Heart right ventricle (tissue), 16 donors: ENCODE measurements at regions not wholly inside any gene's neighbourhood (a gene's known extent, or its start where the extent isn't known, plus 50 kb on each side); places are given as distances from the start of the nearest gene placed in this dataset.

ENCODE experiments used
- ATAC-seq, 8 donors: fragments of 200-7000 bp; cut with Tn5 transposase; one replicate each; pipeline ENCODE4 v1.9.1; 2020; ENCODE audit warnings: mild to moderate bottlenecking in 8 of 8, moderate library complexity in 8 of 8, moderate number of reproducible peaks in 1 of 8
- DNase-seq, 2 donors: peaks; one replicate each; pipeline ENCODE4 v3.0.0-alpha.2; 2020
- H3K27ac ChIP-seq, 10 donors: fragments of 200-600 bp; sonication (generic) in 2 of 10; one replicate each; pipeline versions ENCODE4 v1.5.0 to v1.8.0; 2020 to 2022; ENCODE audit warnings: mild to moderate bottlenecking in 3 of 10
- H3K27me3 ChIP-seq, 7 donors: fragments of 200-600 bp; one replicate each; pipeline ENCODE4 v1.8.0; 2021 to 2022; ENCODE audit warnings: mild to moderate bottlenecking in 2 of 7
- H3K36me3 ChIP-seq, 9 donors: fragments of 200-600 bp; sonication (generic) in 1 of 9; one replicate each; pipeline versions ENCODE4 v1.5.0 to v1.8.0; 2020 to 2022; ENCODE audit warnings: mild to moderate bottlenecking in 2 of 9
- H3K4me1 ChIP-seq, 9 donors: fragments of 200-600 bp; sonication (generic) in 1 of 9; one replicate each; pipeline versions ENCODE4 v1.5.0 to v1.8.0; 2020 to 2022; ENCODE audit warnings: mild to moderate bottlenecking in 4 of 9
- H3K4me3 ChIP-seq, 10 donors: fragments of 200-600 bp; sonication (generic) in 2 of 10; one replicate each; pipeline versions ENCODE4 v1.5.0 to v1.8.0; 2020 to 2022; ENCODE audit warnings: mild to moderate bottlenecking in 7 of 10, moderate library complexity in 2 of 10
- H3K9me3 ChIP-seq, 11 donors: fragments of 200-600 bp in 10 of 11; sonication (generic) in 2 of 11; one replicate each; pipeline versions ENCODE4 v1.5.0 to v1.8.0; 2013 to 2022; ENCODE audit warnings: mild to moderate bottlenecking in 2 of 11, control low read depth in 1 of 11, moderate library complexity in 1 of 11
- CTCF ChIP-seq, 9 donors: fragments of 200-600 bp; sonication (generic) in 2 of 9; IDR thresholded peaks; one replicate each; pipeline versions ENCODE4 v1.5.0 to v1.8.0; 2021 to 2022; ENCODE audit warnings: antibody characterized with exemption in 9 of 9, mild to moderate bottlenecking in 5 of 9, moderate library complexity in 1 of 9
- WGBS, 2 donors: extraction: QIAGEN DNeasy Blood & Tissue Kit; methylation state at CpG; one replicate each; pipeline ENCODE4 v1.1.7; 2013; ENCODE audit warnings: inconsistent platforms in 1 of 2; 5-methylcytosine and 5-hydroxymethylcytosine counted together
- intact Hi-C, 10 donors: fragments of 100-400 bp; cut with DNase I; formaldehyde crosslinking; loops; one replicate each; pipeline versions ENCODE4 v1.11.1 to v1.14.2; 2022
- donor health status: Arrhythmogenic right ventricular cardiomyopathy.
- donor health status: ischemic (EF 13 %, LVEDD 7.1; RV severe dilation, severe dysfunction).
- donor health status: healthy with polysubstance abuse.
- donor health status: DM: no; HTN: yes; CAD: no.
- donor health status: DM: no; HTN: no; CAD: no.
- donor health status: ischemic (EF 25% LVEDD 6.9; RV normal size, moderate dysfunction).
- donor health status: ischemic (EF 25% LVEDD 5.7; RV mildly dilated, moderate dysfunction).
- donor health status: healthy.
- donor health status: DM: yes; HTN: yes; CAD: no.
- donor health status: Ischemic cardiomyopathy.
- donor health status: ischemic (EF 35%, LVEDD 5.7; RV mildly dilated, moderate dysfunction).
- donor health status: nonischemic (EF 11% LVEDD 7.7; RV severe dilation, severe dysfunction).
- donor health status: DM: yes; HTN: yes; CAD: no.
- donor health status: PGD.
- donor health status: ischemic (EF 29% LVEDD 5.4; RV normal size, mild dysfunction).
- donor health status: nonischemic (EF 23%, LVEDD 6.1; RV moderate dilation, normal function).

GRCh38 chr3:80451393-80451792 is 683.6 kb upstream of the ROBO1 start:
- no peaks in the 10 kb centered on the region for H3K27me3 ChIP-seq
- no peak overlapping the region for H3K4me3 ChIP-seq
- H3K36me3 ChIP-seq, result no peaks in the 10 kb centered on the region
- H3K27ac ChIP-seq, result no peak overlapping the region
- intact Hi-C loops, result no loop called here
- no peaks in the 10 kb centered on the region for H3K4me1 ChIP-seq
- H3K9me3 ChIP-seq, result no peaks in the 10 kb centered on the region
- TF ChIP-seq CTCF (IDR thresholded peaks at IDR 0.05), result no peak
- no peak for DNase-seq
- no peak for ATAC-seq

- WGBS, 2 donors, result 71 to 77% methylated on average over 5 of the region's 5 CpGs
- ATAC-seq (no peak), DNase-seq (no peak)
- no peaks in the 10 kb centered on the region for H3K4me1 ChIP-seq
- no peak overlapping the region for H3K27ac ChIP-seq
- H3K4me3 ChIP-seq, result no peak overlapping the region
- H3K27me3 ChIP-seq, result no peaks in the 10 kb centered on the region
- no peaks in the 10 kb centered on the region for H3K36me3 ChIP-seq
- TF ChIP-seq CTCF (IDR thresholded peaks at IDR 0.05), result no peak
- no peaks in the 10 kb centered on the region for H3K9me3 ChIP-seq
- intact Hi-C loops, result no loop called here
These were observed 677.8 kb upstream of the ROBO1 start for GRCh38 chr3:80445641-80446040.

GRCh38 chr3:80445053-80445452 is 677.3 kb upstream of the ROBO1 start:
- no peak for DNase-seq
- Histone ChIP-seq H3K36me3 (no peaks in the 10 kb centered on the region), H3K27ac (no peak overlapping the region), H3K4me1 (no peaks in the 10 kb centered on the region), H3K27me3 (no peaks in the 10 kb centered on the region), H3K4me3 (no peak overlapping the region), H3K9me3 (no peaks in the 10 kb centered on the region)
- no peak for ATAC-seq
- TF ChIP-seq CTCF (IDR thresholded peaks at IDR 0.05), result no peak
- WGBS, 2 donors, result 70 to 81% methylated on average over 1 of the region's 1 CpG
- intact Hi-C loops, result no loop called here

- H3K27me3 ChIP-seq, result no peaks in the 10 kb centered on the region
- WGBS, 2 donors, result 62 to 75% methylated on average over 4 of the region's 4 CpGs
- H3K4me3 ChIP-seq, result no peak overlapping the region
- ATAC-seq, result no peak
- TF ChIP-seq CTCF (IDR thresholded peaks at IDR 0.05), result no peak
- no peak overlapping the region for H3K27ac ChIP-seq
- H3K4me1 ChIP-seq, result no peaks in the 10 kb centered on the region
- no peak for DNase-seq
- intact Hi-C loops, result no loop called here
- no peaks in the 10 kb centered on the region for H3K9me3 ChIP-seq
- no peaks in the 10 kb centered on the region for H3K36me3 ChIP-seq
These were observed 671.7 kb upstream of the ROBO1 start for GRCh38 chr3:80439490-80439889.

GRCh38 chr3:80434366-80434765 is 666.6 kb upstream of the ROBO1 start:
- ATAC-seq (no peak), DNase-seq (no peak)
- Histone ChIP-seq H3K27ac (no peak overlapping the region), H3K4me1 (no peaks in the 10 kb centered on the region), H3K4me3 (no peak overlapping the region), H3K9me3 (peaks cover 0 to 2% (median 0%) of the 10 kb centered on the region in 11 donors), H3K27me3 (no peaks in the 10 kb centered on the region), H3K36me3 (no peaks in the 10 kb centered on the region)
- TF ChIP-seq CTCF (IDR thresholded peaks at IDR 0.05), result no peak
- intact Hi-C loops, result no loop called here
- WGBS, 2 donors, result 82 to 89% methylated on average over 3 of the region's 3 CpGs
